ENCODE measurements at regions not wholly inside any gene's neighbourhood (a gene's known extent, or its start where the extent isn't known, plus 50 kb on each side); places are given as distances from the start of the nearest gene placed in this dataset.

GRCh38 chr18:39454866-39455265 is 1889.3 kb upstream of the CELF4 start:
- no peak for TF ChIP-seq CTCF (IDR thresholded peaks at IDR 0.05 in 2 of 3, conservative IDR thresholded peaks at IDR 0.05 in 1 of 3; ENCODE audit: control insufficient read depth in 2 of 3, extremely low read depth in 1 of 3, insufficient read depth in 1 of 3, low read depth in 3 of 3, low read length in 3 of 3)
- no peak for TF ChIP-seq ATF3 (IDR thresholded peaks at IDR 0.05; ENCODE audit: borderline replicate concordance, extremely low read depth, low read depth, low read length)

Measured in GM12878 (cell line).